ENCODE measurements at regions not wholly inside any gene's neighbourhood (a gene's known extent, or its start where the extent isn't known, plus 50 kb on each side); places are given as distances from the start of the nearest gene placed in this dataset.

- DNase-seq: no peak
These were observed 932.9 kb downstream of the ADGRL2 start for GRCh38 chr1:82733645-82734044.

- DNase-seq: no peak
These were observed 930.5 kb downstream of the ADGRL2 start for GRCh38 chr1:82731216-82731615.

GRCh38 chr1:82728206-82728605, 927.5 kb downstream of the ADGRL2 start:
- DNase-seq: no peak

GRCh38 chr1:82724246-82724645, 923.5 kb downstream of the ADGRL2 start:
- DNase-seq: no peak

GRCh38 chr1:82722608-82723007, 921.9 kb downstream of the ADGRL2 start:
- DNase-seq: no peak

GRCh38 chr1:82721702-82722101, 921.0 kb downstream of the ADGRL2 start:
- no peak for DNase-seq

- no peak for DNase-seq
These were observed 918.1 kb downstream of the ADGRL2 start for GRCh38 chr1:82718719-82719419.

- no peak for DNase-seq
These were observed 909.4 kb downstream of the ADGRL2 start for GRCh38 chr1:82710091-82710490.

- no peak for DNase-seq
These were observed 906.9 kb downstream of the ADGRL2 start for GRCh38 chr1:82707681-82708080.

GRCh38 chr1:82706741-82707140, 906.0 kb downstream of the ADGRL2 start:
- DNase-seq: no peak

- DNase-seq: no peak
These were observed 904.2 kb downstream of the ADGRL2 start for GRCh38 chr1:82704966-82705365.

- DNase-seq: no peak
These were observed 903.7 kb downstream of the ADGRL2 start for GRCh38 chr1:82704393-82704792.

GRCh38 chr1:82703951-82704350, 903.2 kb downstream of the ADGRL2 start:
- no peak for DNase-seq

GRCh38 chr1:82700476-82700875, 899.7 kb downstream of the ADGRL2 start:
- peak; percentile 50 for DNase-seq

GRCh38 chr1:82697965-82698364, 897.2 kb downstream of the ADGRL2 start:
- no peak for DNase-seq

GRCh38 chr1:82695443-82695842, 894.7 kb downstream of the ADGRL2 start:
- no peak for DNase-seq

GRCh38 chr1:82690411-82690810, 889.7 kb downstream of the ADGRL2 start:
- no peak for DNase-seq

- no peak for DNase-seq
These were observed 888.5 kb downstream of the ADGRL2 start for GRCh38 chr1:82689217-82689616.

- no peak for DNase-seq
These were observed 886.0 kb downstream of the ADGRL2 start for GRCh38 chr1:82686774-82687173.

- DNase-seq: no peak
These were observed 846.2 kb downstream of the ADGRL2 start for GRCh38 chr1:82646888-82647287.

GRCh38 chr1:82646336-82646735, 845.6 kb downstream of the ADGRL2 start:
- peak; percentile 4 for DNase-seq

- no peak for DNase-seq
These were observed 843.6 kb downstream of the ADGRL2 start for GRCh38 chr1:82644186-82644915.

GRCh38 chr1:82640352-82640751, 839.6 kb downstream of the ADGRL2 start:
- DNase-seq: no peak

GRCh38 chr1:82634266-82634665, 833.5 kb downstream of the ADGRL2 start:
- no peak for DNase-seq
